Retina (tissue), 1 donor: ENCODE measurements at regions not wholly inside any gene's neighbourhood (a gene's known extent, or its start where the extent isn't known, plus 50 kb on each side); places are given as distances from the start of the nearest gene placed in this dataset.
A peak's percentile ranks its signal among the peaks of the same experiment; 100 is the strongest.
"Not testable (repeated sequence)": the region's sequence is repeated elsewhere in the genome, so short reads cannot be mapped to it uniquely, and the experiment has no call there.

Experiments used
- DNase-seq: peaks from one replicate; pipeline ENCODE4 v3.0.0-alpha.2; 2016

GRCh38 chr12:46667551-46667950 is 158.2 kb downstream of the SLC38A4 start:
- DNase-seq = no peak

- peak; percentile 41 for DNase-seq
Measured at GRCh38 chr12:46664761-46665287, 161.0 kb downstream of the SLC38A4 start.

- DNase-seq = no peak
Measured at GRCh38 chr12:46663318-46663717, 162.5 kb downstream of the SLC38A4 start.

- no peak for DNase-seq
Measured at GRCh38 chr12:46661110-46661845, 164.5 kb downstream of the SLC38A4 start.

GRCh38 chr12:46660719-46661109 is 165.1 kb downstream of the SLC38A4 start:
- DNase-seq = no peak

- DNase-seq = no peak
Measured at GRCh38 chr12:46660276-46660675, 165.5 kb downstream of the SLC38A4 start.

- DNase-seq = no peak
Measured at GRCh38 chr12:46659824-46660223, 166.0 kb downstream of the SLC38A4 start.

GRCh38 chr12:46659032-46659650 is 166.7 kb downstream of the SLC38A4 start:
- DNase-seq = peak; percentile 41

GRCh38 chr12:46657453-46658411 is 168.1 kb downstream of the SLC38A4 start:
- no peak for DNase-seq

GRCh38 chr12:46655984-46656383 is 169.8 kb downstream of the SLC38A4 start:
- not testable (repeated sequence) for DNase-seq

GRCh38 chr12:46653311-46653710 is 172.5 kb downstream of the SLC38A4 start:
- no peak for DNase-seq

GRCh38 chr12:46652692-46653091 is 173.1 kb downstream of the SLC38A4 start:
- no peak for DNase-seq

GRCh38 chr12:46650688-46651087 is 175.1 kb downstream of the SLC38A4 start:
- no peak for DNase-seq

- DNase-seq = no peak
Measured at GRCh38 chr12:46649433-46649832, 176.4 kb downstream of the SLC38A4 start.

- no peak for DNase-seq
Measured at GRCh38 chr12:46647034-46647433, 178.8 kb downstream of the SLC38A4 start.

- DNase-seq = not testable (repeated sequence)
Measured at GRCh38 chr12:46641649-46642048, 184.1 kb downstream of the SLC38A4 start.

GRCh38 chr12:46635818-46636217 is 190.0 kb downstream of the SLC38A4 start:
- no peak for DNase-seq

- DNase-seq = no peak
Measured at GRCh38 chr12:46629331-46630229, 196.2 kb downstream of the SLC38A4 start.

- no peak for DNase-seq
Measured at GRCh38 chr12:46628176-46628575, 197.6 kb downstream of the SLC38A4 start.

GRCh38 chr12:46627686-46628085 is 198.1 kb downstream of the SLC38A4 start:
- no peak for DNase-seq

- DNase-seq = not testable (repeated sequence)
Measured at GRCh38 chr12:46619474-46619873, 206.3 kb downstream of the SLC38A4 start.

GRCh38 chr12:46617737-46618136 is 208.1 kb downstream of the SLC38A4 start:
- not testable (repeated sequence) for DNase-seq
